ENCODE measurements at regions not wholly inside any gene's neighbourhood (a gene's known extent, or its start where the extent isn't known, plus 50 kb on each side); places are given as distances from the start of the nearest gene placed in this dataset.
"Not testable (repeated sequence)": the region's sequence is repeated elsewhere in the genome, so short reads cannot be mapped to it uniquely, and the experiment has no call there.

DNA sequence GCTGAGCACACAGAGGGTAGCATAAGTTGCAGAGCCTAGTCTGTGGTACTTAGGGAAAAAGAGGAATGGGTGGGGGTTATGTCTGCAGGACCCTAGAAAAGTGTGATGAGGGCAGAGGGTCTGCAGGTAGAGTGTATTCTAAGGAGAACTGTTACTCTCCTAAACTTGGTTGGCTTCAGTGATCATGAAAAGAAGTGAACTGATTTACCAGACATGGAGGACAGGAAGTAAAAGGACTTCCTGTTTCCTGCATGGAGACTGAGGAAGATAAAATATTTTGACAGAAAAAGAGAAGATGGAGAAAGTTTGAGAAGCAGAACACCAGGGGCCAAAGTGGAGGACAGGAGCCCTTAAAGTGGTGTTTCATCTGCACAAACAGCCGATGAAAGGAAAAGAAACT lies 472.2 kb downstream of the TMEM121 start:
- H4K20me1 ChIP-seq (replicated peaks in 1 of 2; ENCODE audit: control insufficient read depth in 1 of 2, insufficient read depth in 2 of 2, low read length in 2 of 2); H3K4me1 ChIP-seq (replicated peaks in 1 of 4; ENCODE audit: control insufficient read depth in 3 of 4, insufficient read depth in 4 of 4, low read length in 3 of 4); FAIRE-seq; H3K18ac ChIP-seq (ENCODE audit: extremely low read depth, low read length); H3K14ac ChIP-seq (ENCODE audit: insufficient read length); DNase-seq (ENCODE audit: low read depth in 1 of 2, low spot score in 2 of 2); H4K8ac ChIP-seq (ENCODE audit: extremely low read depth, insufficient read depth, low read length); H2BK20ac ChIP-seq (ENCODE audit: low read length); H2BK5ac ChIP-seq (ENCODE audit: low read depth, low read length); H2BK15ac ChIP-seq (ENCODE audit: low read length); H4K91ac ChIP-seq (replicated peaks; ENCODE audit: insufficient read length, low read length); H3K27me3 ChIP-seq (replicated peaks in 1 of 4; ENCODE audit: control insufficient read depth in 3 of 4, extremely low read depth in 1 of 4, insufficient read depth in 3 of 4, low read length in 3 of 4); H4K5ac ChIP-seq (ENCODE audit: insufficient read length, low read depth, low read length); H3K4me3 ChIP-seq (ENCODE audit: extremely low read depth in 1 of 4, insufficient read depth in 2 of 4, low read depth in 3 of 4, low read length in 4 of 4); H3K23me2 ChIP-seq (ENCODE audit: low read depth, low read length); H2AK5ac ChIP-seq (ENCODE audit: low read depth, low read length); H3K4me2 ChIP-seq (ENCODE audit: insufficient read depth in 1 of 2, low read depth in 2 of 2, low read length in 2 of 2); H3K79me1 ChIP-seq (ENCODE audit: low read depth, low read length); H3K56ac ChIP-seq (replicated peaks; ENCODE audit: insufficient read length, low read depth, low read length); H3K23ac ChIP-seq (ENCODE audit: insufficient read length); H3K27ac ChIP-seq (ENCODE audit: low read depth, low read length); H3K9ac ChIP-seq (replicated peaks in 1 of 4; ENCODE audit: extremely low read depth in 1 of 4, low read depth in 3 of 4, low read length in 3 of 4); H3K36me3 ChIP-seq (ENCODE audit: control insufficient read depth in 2 of 4, insufficient read depth in 4 of 4, low read length in 3 of 4); H2BK120ac ChIP-seq (replicated peaks; ENCODE audit: low read depth, low read length); CTCF ChIA-PET (ENCODE audit: partially characterized antibody); H3K79me2 ChIP-seq (ENCODE audit: control insufficient read depth in 1 of 2, insufficient read depth in 2 of 2, low read length in 2 of 2); H2AFZ ChIP-seq (ENCODE audit: low read length); POLR2A ChIA-PET (ENCODE audit: partially characterized antibody); H2BK12ac ChIP-seq (ENCODE audit: low read depth, low read length); H3K4ac ChIP-seq (replicated peaks; ENCODE audit: insufficient read length, low read depth, low read length): not testable (repeated sequence)
- H3K9me3 ChIP-seq (ENCODE audit: insufficient read depth in 2 of 2, low read depth in 1 of 2, low read length in 1 of 2): peaks cover 32 to 59% of the 10 kb centered on the region in 2 experiments
- WGBS, 2 experiments (ENCODE audit: extremely low coverage in 1 of 2, insufficient coverage in 1 of 2, insufficient read length in 1 of 2, insufficient replicate concordance in 2 of 2, low coverage in 1 of 2, low lambda C conversion rate in 2 of 2, missing lambda C conversion rate in 1 of 2): 78% methylated on average over 1 of the region's 1 CpG; no CpG with 5 or more reads in 1 of the 2 experiments

Measured in H1 (cell line).